ENCODE measurements at regions not wholly inside any gene's neighbourhood (a gene's known extent, or its start where the extent isn't known, plus 50 kb on each side); places are given as distances from the start of the nearest gene placed in this dataset.
"Not testable (repeated sequence)": the region's sequence is repeated elsewhere in the genome, so short reads cannot be mapped to it uniquely, and the experiment has no call there.

- ATAC-seq (peak; percentile 82 to 92), DNase-seq (peak; percentile 68)
- intact Hi-C loops (cut with DNase I) = no loop called here
Observed at GRCh38 chrX:131812847-131813825, 210.0 kb upstream of the STK26 start.

GRCh38 chrX:131816551-131817136 is 206.5 kb upstream of the STK26 start:
- peak; percentile 80 for DNase-seq
- intact Hi-C loops (cut with DNase I) = no loop called here

GRCh38 chrX:131818297-131818936 is 204.7 kb upstream of the STK26 start:
- DNase-seq (no peak), ATAC-seq (no peak)
- intact Hi-C loops (cut with DNase I) = no loop called here

More at GRCh38 chrX:131816551-131817136, 206.5 kb upstream of the STK26 start:
- ATAC-seq = peak; percentile 75 to 87

- intact Hi-C loops (cut with DNase I) = no loop called here
- ATAC-seq = peak in 1 of 2 donors; percentile 93
- peak; percentile 68 for DNase-seq
Observed at GRCh38 chrX:131821945-131822622, 201.0 kb upstream of the STK26 start.

GRCh38 chrX:131826572-131826971 is 196.5 kb upstream of the STK26 start:
- no peak for ATAC-seq
- intact Hi-C loops (cut with DNase I) = no loop called here
- no peak for DNase-seq

GRCh38 chrX:131827935-131828334 is 195.2 kb upstream of the STK26 start:
- no peak for DNase-seq
- intact Hi-C loops (cut with DNase I) = no loop called here
- no peak for ATAC-seq

- DNase-seq (no peak), ATAC-seq (no peak)
- intact Hi-C loops (cut with DNase I) = no loop called here
Observed at GRCh38 chrX:131828482-131828881, 194.6 kb upstream of the STK26 start.

GRCh38 chrX:131830400-131831184 is 192.5 kb upstream of the STK26 start:
- peak; percentile 94 to 96 for ATAC-seq
- intact Hi-C loops (cut with DNase I) = no loop called here
- peak; percentile 67 for DNase-seq

- intact Hi-C loops (cut with DNase I) = no loop called here
- no peak for DNase-seq
- ATAC-seq = peak in 1 of 2 donors; percentile 6
Observed at GRCh38 chrX:131831185-131831520, 191.9 kb upstream of the STK26 start.

GRCh38 chrX:131836161-131836560 is 186.9 kb upstream of the STK26 start:
- no peak for DNase-seq
- intact Hi-C loops (cut with DNase I) = no loop called here
- ATAC-seq = no peak

GRCh38 chrX:131837325-131837724 is 185.8 kb upstream of the STK26 start:
- intact Hi-C loops (cut with DNase I) = no loop called here
- DNase-seq (no peak), ATAC-seq (no peak)

GRCh38 chrX:131840799-131841495 is 182.2 kb upstream of the STK26 start:
- no peak for DNase-seq
- intact Hi-C loops (cut with DNase I) = loop anchor here (5.0 to 10.0 kb wide), 3 partner anchors 224 to 791 kb away; no protein-coding TSS in a partner anchor
- ATAC-seq = no peak

GRCh38 chrX:131841496-131842437 is 181.3 kb upstream of the STK26 start:
- DNase-seq = peak; percentile 30
- ATAC-seq = peak; percentile 68
- intact Hi-C loops (cut with DNase I) = loop anchor here (5.0 to 10.0 kb wide), 3 partner anchors 223 to 791 kb away; no protein-coding TSS in a partner anchor

GRCh38 chrX:131843987-131844386 is 179.1 kb upstream of the STK26 start:
- ATAC-seq (no peak), DNase-seq (no peak)
- intact Hi-C loops (cut with DNase I) = loop anchor here (5.0 to 10.0 kb wide), 3 partner anchors 221 to 788 kb away; no protein-coding TSS in a partner anchor

- no peak for DNase-seq
- intact Hi-C loops (cut with DNase I) = loop anchor here (10.0 kb wide), 2 partner anchors 220 to 760 kb away; no protein-coding TSS in a partner anchor
Observed at GRCh38 chrX:131845201-131845600, 177.9 kb upstream of the STK26 start.

GRCh38 chrX:131845771-131846170 is 177.3 kb upstream of the STK26 start:
- no peak for DNase-seq
- intact Hi-C loops (cut with DNase I) = loop anchor here (10.0 kb wide), 2 partner anchors 219 to 759 kb away; no protein-coding TSS in a partner anchor
- no peak for ATAC-seq

More at GRCh38 chrX:131845201-131845600, 177.9 kb upstream of the STK26 start:
- ATAC-seq = peak in 1 of 2 donors; percentile 57

GRCh38 chrX:131850964-131851363 is 172.1 kb upstream of the STK26 start:
- intact Hi-C loops (cut with DNase I); ATAC-seq: not testable (repeated sequence)

More at GRCh38 chrX:131850964-131851363, 172.1 kb upstream of the STK26 start:
- not testable (repeated sequence) for DNase-seq
